OCI-LY1 (cell line): ENCODE measurements at regions not wholly inside any gene's neighbourhood (a gene's known extent, or its start where the extent isn't known, plus 50 kb on each side); places are given as distances from the start of the nearest gene placed in this dataset.

Experiments used
- H2AFZ ChIP-seq: fragments of 200-600 bp; sonication (generic), shearing (Covaris generic); 2 replicates; pipeline ENCODE4 v1.6.0; 2014; ENCODE audit warnings: antibody characterized with exemption, mild to moderate bottlenecking, low read length
- H3F3A ChIP-seq: fragments of 200-600 bp; sonication (generic), shearing (Covaris generic); 2 replicates; pipeline ENCODE4 v1.6.0; 2014; ENCODE audit warnings: mild to moderate bottlenecking, antibody characterized with exemption, low read length, moderate library complexity; ENCODE audit not compliant: insufficient read depth
- H3K27ac ChIP-seq: fragments of 200-600 bp; sonication (generic); 2 replicates; pipeline ENCODE4 v1.5.1; 2014; ENCODE audit warnings: low read length, mixed run types, mild to moderate bottlenecking, low read depth; ENCODE audit not compliant: poor library complexity, severe bottlenecking
- H3K27me3 ChIP-seq: fragments of 200-600 bp; sonication (generic); 2 replicates; pipeline ENCODE4 v1.6.0; 2014; ENCODE audit warnings: antibody characterized with exemption, mild to moderate bottlenecking, low read length, moderate library complexity; ENCODE audit not compliant: insufficient read depth
- H3K36me3 ChIP-seq: fragments of 200-600 bp; sonication (generic); 2 replicates; pipeline ENCODE4 v1.6.1; 2014; ENCODE audit warnings: mild to moderate bottlenecking, antibody characterized with exemption, low read length, moderate library complexity, mixed read lengths; ENCODE audit not compliant: insufficient read depth
- H3K4me1 ChIP-seq: fragments of 200-600 bp; sonication (generic); 2 replicates; pipeline ENCODE4 v1.5.1; 2014; ENCODE audit warnings: mild to moderate bottlenecking, low read length, moderate library complexity; ENCODE audit not compliant: insufficient read depth, severe bottlenecking
- H3K4me2 ChIP-seq: fragments of 200-600 bp; sonication (generic), shearing (Covaris generic); 2 replicates; pipeline ENCODE4 v1.6.1; 2014; ENCODE audit warnings: low read length
- H3K4me3 ChIP-seq: fragments of 200-600 bp; sonication (generic); 2 replicates; pipeline ENCODE4 v1.5.1; 2014; ENCODE audit warnings: low read length, low read depth, mild to moderate bottlenecking, mixed read lengths; ENCODE audit not compliant: poor library complexity, severe bottlenecking
- H3K79me2 ChIP-seq: fragments of 200-600 bp; shearing (Covaris generic); 2 replicates; pipeline ENCODE4 v1.6.1; 2016; ENCODE audit warnings: mixed run types, low read length, mixed read lengths; ENCODE audit not compliant: insufficient read depth
- H3K9ac ChIP-seq: fragments of 200-600 bp; sonication (generic), shearing (Covaris generic); 2 replicates; pipeline ENCODE4 v1.6.1; 2014; ENCODE audit warnings: mild to moderate bottlenecking, low read length, mixed read lengths
- H3K9me2 ChIP-seq: fragments of 200-600 bp; sonication (generic), shearing (Covaris generic); 2 replicates; pipeline ENCODE4 v1.6.1; 2014; ENCODE audit warnings: low read depth, mild to moderate bottlenecking, low read length, mixed read lengths
- H3K9me3 ChIP-seq: fragments of 200-600 bp; shearing (Covaris generic); 2 replicates; pipeline ENCODE4 v1.6.1; 2014; ENCODE audit warnings: low read length, mixed read lengths
- H4K20me1 ChIP-seq: fragments of 200-600 bp; sonication (generic), shearing (Covaris generic); 2 replicates; pipeline ENCODE4 v1.6.0; 2016; ENCODE audit warnings: mild to moderate bottlenecking, low read length; ENCODE audit not compliant: insufficient read depth
- EZH2 ChIP-seq: fragments of 200-600 bp; sonication (generic), shearing (Covaris generic); IDR thresholded peaks from 2 replicates; pipeline ENCODE4 v1.8.0; 2017; ENCODE audit warnings: borderline replicate concordance, mixed run types, mild to moderate bottlenecking, antibody characterized with exemption, low read length, moderate library complexity, mixed read lengths
- TF ChIP-seq, protein P1 (sequence below): fragments of 200-600 bp; sonication (generic), shearing (Covaris generic); IDR thresholded peaks from 2 replicates; pipeline ENCODE4 v1.5.1; 2017; ENCODE audit warnings: mild to moderate bottlenecking, antibody characterized with exemption, low read length, moderate library complexity, mixed read lengths

DNA sequence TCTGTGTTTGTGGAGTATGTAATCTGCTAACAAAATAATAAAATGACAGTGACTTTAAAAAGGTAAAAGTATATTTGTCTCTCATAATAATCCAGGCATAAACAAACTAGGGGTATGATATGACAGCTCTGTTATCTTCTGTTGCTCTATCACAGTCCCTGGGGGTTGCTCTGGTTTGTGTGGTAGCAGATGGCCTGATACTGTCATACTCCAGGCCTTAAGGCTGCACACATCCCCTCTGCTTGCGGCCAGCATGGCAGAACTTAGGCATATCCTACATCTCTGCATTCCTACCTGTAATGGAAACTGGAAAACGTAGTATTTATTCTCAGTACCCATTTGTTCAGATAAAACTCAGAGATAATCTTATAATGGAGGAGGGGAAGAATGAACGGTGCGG, 117.9 kb upstream of the HAND2 start:
- H3K27me3 ChIP-seq: no peaks in the 10 kb centered on the region
- no peaks in the 10 kb centered on the region for H3F3A ChIP-seq
- H3K4me1 ChIP-seq: no peaks in the 10 kb centered on the region
- H3K9me3 ChIP-seq: no peaks in the 10 kb centered on the region
- no peaks in the 10 kb centered on the region for H3K36me3 ChIP-seq
- H3K4me2 ChIP-seq: no peak overlapping the region
- H3K79me2 ChIP-seq: no peaks in the 10 kb centered on the region
- H3K4me3 ChIP-seq: no peak overlapping the region
- no peaks in the 10 kb centered on the region for H4K20me1 ChIP-seq
- H2AFZ ChIP-seq: no peak overlapping the region
- TF ChIP-seq, protein P1, sequence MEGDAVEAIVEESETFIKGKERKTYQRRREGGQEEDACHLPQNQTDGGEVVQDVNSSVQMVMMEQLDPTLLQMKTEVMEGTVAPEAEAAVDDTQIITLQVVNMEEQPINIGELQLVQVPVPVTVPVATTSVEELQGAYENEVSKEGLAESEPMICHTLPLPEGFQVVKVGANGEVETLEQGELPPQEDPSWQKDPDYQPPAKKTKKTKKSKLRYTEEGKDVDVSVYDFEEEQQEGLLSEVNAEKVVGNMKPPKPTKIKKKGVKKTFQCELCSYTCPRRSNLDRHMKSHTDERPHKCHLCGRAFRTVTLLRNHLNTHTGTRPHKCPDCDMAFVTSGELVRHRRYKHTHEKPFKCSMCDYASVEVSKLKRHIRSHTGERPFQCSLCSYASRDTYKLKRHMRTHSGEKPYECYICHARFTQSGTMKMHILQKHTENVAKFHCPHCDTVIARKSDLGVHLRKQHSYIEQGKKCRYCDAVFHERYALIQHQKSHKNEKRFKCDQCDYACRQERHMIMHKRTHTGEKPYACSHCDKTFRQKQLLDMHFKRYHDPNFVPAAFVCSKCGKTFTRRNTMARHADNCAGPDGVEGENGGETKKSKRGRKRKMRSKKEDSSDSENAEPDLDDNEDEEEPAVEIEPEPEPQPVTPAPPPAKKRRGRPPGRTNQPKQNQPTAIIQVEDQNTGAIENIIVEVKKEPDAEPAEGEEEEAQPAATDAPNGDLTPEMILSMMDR: no peak
- no peak for TF ChIP-seq EZH2
- H3K9me2 ChIP-seq: no peaks in the 10 kb centered on the region
- H3K27ac ChIP-seq: no peak overlapping the region
- no peak overlapping the region for H3K9ac ChIP-seq

DNA sequence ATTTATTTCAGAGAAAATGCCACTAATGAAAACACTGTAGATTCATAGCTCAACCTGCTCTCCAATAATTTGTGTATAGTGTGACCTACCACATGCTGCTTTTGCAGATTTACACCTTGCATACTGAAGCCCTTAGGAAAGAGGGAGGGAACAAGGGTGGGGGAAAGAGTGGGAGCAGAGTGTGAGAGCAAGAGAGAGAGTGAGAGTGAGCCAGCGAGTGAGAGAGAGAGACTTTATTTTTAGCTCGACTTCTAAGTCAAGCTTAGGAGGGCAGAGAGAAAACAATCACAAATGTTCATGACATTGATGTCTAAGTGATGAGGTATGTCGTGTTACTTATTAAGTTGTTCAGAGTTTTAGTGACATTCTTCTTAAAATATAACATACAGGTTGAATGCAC, 112.5 kb upstream of the HAND2 start:
- no peak overlapping the region for H3K9ac ChIP-seq

DNA sequence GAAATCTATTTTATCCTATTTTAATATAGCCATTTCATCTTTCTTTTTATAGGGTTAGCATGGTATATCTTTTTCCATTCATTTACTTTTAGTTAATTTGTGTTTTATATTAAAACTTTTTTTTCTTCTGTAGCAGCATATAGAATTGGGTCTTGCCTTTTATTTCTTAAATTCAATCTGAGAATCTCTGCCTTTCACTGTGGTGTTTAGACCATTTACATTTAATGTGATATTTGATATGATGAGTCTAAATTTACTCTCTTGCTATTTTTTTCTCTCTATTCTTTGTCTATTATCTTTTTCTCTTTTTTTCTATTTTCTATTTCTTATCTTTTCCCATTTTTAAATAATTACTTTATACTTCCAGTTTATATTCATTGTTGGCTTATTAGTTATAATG, 105.4 kb upstream of the HAND2 start:
- no peak overlapping the region for H3K4me2 ChIP-seq

More for the DNA sequence above, 112.5 kb upstream of the HAND2 start:
- no peak overlapping the region for H3K4me2 ChIP-seq
- H3K9me3 ChIP-seq: no peaks in the 10 kb centered on the region
- no peaks in the 10 kb centered on the region for H4K20me1 ChIP-seq
- H3K79me2 ChIP-seq: no peaks in the 10 kb centered on the region
- no peaks in the 10 kb centered on the region for H3K9me2 ChIP-seq
- H3F3A ChIP-seq: no peaks in the 10 kb centered on the region
- no peak overlapping the region for H3K27ac ChIP-seq
- no peak overlapping the region for H2AFZ ChIP-seq
- no peaks in the 10 kb centered on the region for H3K4me1 ChIP-seq
- H3K36me3 ChIP-seq: no peaks in the 10 kb centered on the region
- no peak overlapping the region for H3K4me3 ChIP-seq
- TF ChIP-seq, protein P1: no peak
- TF ChIP-seq EZH2: no peak
- H3K27me3 ChIP-seq: no peaks in the 10 kb centered on the region

More for the DNA sequence above, 105.4 kb upstream of the HAND2 start:
- H3K27ac ChIP-seq: no peak overlapping the region
- no peaks in the 10 kb centered on the region; the same call in 1 of the 2 replicates for H3K9me3 ChIP-seq
- no peaks in the 10 kb centered on the region for H3K79me2 ChIP-seq
- no peak overlapping the region for H2AFZ ChIP-seq
- no peak for TF ChIP-seq EZH2
- TF ChIP-seq, protein P1: no peak
- H3K9ac ChIP-seq: no peak overlapping the region
- no peaks in the 10 kb centered on the region for H3F3A ChIP-seq
- no peaks in the 10 kb centered on the region for H3K27me3 ChIP-seq
- H3K36me3 ChIP-seq: no peaks in the 10 kb centered on the region
- no peaks in the 10 kb centered on the region for H3K4me1 ChIP-seq
- H3K9me2 ChIP-seq: no peaks in the 10 kb centered on the region
- no peak overlapping the region for H3K4me3 ChIP-seq
- H4K20me1 ChIP-seq: no peaks in the 10 kb centered on the region
